ENCODE measurements at regions not wholly inside any gene's neighbourhood (a gene's known extent, or its start where the extent isn't known, plus 50 kb on each side); places are given as distances from the start of the nearest gene placed in this dataset.
"Not testable (repeated sequence)": the region's sequence is repeated elsewhere in the genome, so short reads cannot be mapped to it uniquely, and the experiment has no call there.

DNA sequence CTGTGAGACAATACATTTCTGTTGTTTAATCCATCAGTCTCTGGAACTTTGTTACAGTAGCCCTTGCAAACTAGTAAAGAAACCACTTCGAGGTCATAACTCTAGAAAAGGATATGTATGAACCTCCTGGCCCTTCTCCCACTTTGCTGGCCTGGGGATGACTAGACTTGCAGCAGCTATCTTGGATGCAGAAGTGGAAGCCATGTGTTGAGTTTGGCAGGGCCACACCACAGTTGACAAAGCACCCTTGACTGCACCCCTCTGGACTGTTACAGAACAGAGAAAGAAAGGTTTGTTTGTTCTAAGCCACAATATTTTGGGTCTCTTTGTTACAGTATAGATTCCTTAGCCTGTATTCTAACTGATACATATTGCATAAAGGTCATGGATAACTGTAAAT is 183.2 kb upstream of the TAS2R1 start (continued):
- TF ChIP-seq PHB2 (IDR thresholded peaks at IDR 0.05; ENCODE audit: partially characterized antibody) (no peak), HMG20A (CRISPR knock-in tag; IDR thresholded peaks at IDR 0.05; ENCODE audit: borderline replicate concordance) (no peak), TFE3 (CRISPR knock-in tag; IDR thresholded peaks at IDR 0.05) (no peak), ZNF503 (CRISPR knock-in tag; IDR thresholded peaks at IDR 0.05) (no peak), SUZ12 (IDR thresholded peaks at IDR 0.05; ENCODE audit: low read depth, low read length) (no peak), TEAD3 (CRISPR knock-in tag; optimal IDR thresholded peaks at IDR 0.05; ENCODE audit: borderline replicate concordance) (no peak), BCL6 (CRISPR knock-in tag; IDR thresholded peaks at IDR 0.05) (no peak), POLR2A (IDR thresholded peaks at IDR 0.05; ENCODE audit: insufficient read depth in 1 of 2, low read depth in 2 of 2, low read length in 2 of 2) (no peak)

DNA sequence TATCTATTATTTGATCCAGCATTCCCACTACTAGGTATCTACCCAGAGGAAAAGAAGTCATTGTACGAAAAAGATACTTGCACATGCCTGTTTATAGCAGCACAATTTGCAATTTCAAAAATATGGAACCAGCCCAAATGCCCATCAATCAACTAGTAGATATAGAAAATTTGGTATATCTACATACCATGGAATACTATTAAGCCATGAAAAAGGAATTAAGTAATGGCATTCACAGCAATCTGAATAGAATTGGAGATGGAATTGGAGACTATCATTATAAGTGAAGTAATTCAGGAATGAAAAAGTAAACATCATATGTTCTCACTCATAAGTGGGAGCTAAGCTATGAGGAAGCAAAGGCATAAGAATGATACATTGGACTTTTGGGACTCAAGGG is 177.2 kb upstream of the TAS2R1 start:
- BruUV-seq (replicated peaks); CTCF ChIA-PET (ENCODE audit: low intra/inter-chr PET ratio, low total read pairs): not testable (repeated sequence)

More for the DNA sequence above, 177.2 kb upstream of the TAS2R1 start:
- ATAC-seq; H2AFZ ChIP-seq (ENCODE audit: low read length); in situ Hi-C loops (cut with HindIII; ENCODE audit: extremely low pct_ligation_motif_present, low pct_unique_long_range_greater_than_20kb); intact Hi-C loops (cut with micrococcal nuclease; ENCODE audit: unreplicated experiment); H3K36me3 ChIP-seq (replicated peaks in 1 of 2; ENCODE audit: control insufficient read depth in 1 of 2, insufficient read depth in 2 of 2, low read length in 2 of 2); DNase-seq (ENCODE audit: low spot score); H4K20me1 ChIP-seq (ENCODE audit: insufficient read depth, low read length); H3K79me2 ChIP-seq (ENCODE audit: insufficient read depth, low read length); H3K4me2 ChIP-seq (ENCODE audit: low read depth, low read length); H3K9ac ChIP-seq (ENCODE audit: insufficient read depth, low read depth, low read length); FAIRE-seq; POLR2A ChIA-PET; H3K27ac ChIP-seq (ENCODE audit: extremely low read length, insufficient read depth, low read length); H3K4me1 ChIP-seq (ENCODE audit: insufficient read depth, low read length); H3K9me3 ChIP-seq (ENCODE audit: low read length); H3K27me3 ChIP-seq (ENCODE audit: control insufficient read depth in 1 of 2, insufficient read depth in 2 of 2, low read length in 2 of 2); H3K4me3 ChIP-seq (replicated peaks in 1 of 3; ENCODE audit: insufficient read depth in 1 of 3, low read depth in 2 of 3, low read length in 3 of 3): not testable (repeated sequence)
- WGBS (ENCODE audit: low lambda C conversion rate): 5% methylated on average over 1 of the region's 1 CpG
